Spleen (tissue), 7 donors: ENCODE measurements at regions not wholly inside any gene's neighbourhood (a gene's known extent, or its start where the extent isn't known, plus 50 kb on each side); places are given as distances from the start of the nearest gene placed in this dataset.

Source experiments
- CTCF ChIP-seq, 11 experiments: fragments of 200-600 bp in 7 of 11; fragments of 450-650 bp in 4 of 11; sonication (generic) in 4 of 11; IDR thresholded peaks in 8 of 11; conservative IDR thresholded peaks in 3 of 11; 1 replicate in 7 of 11; 2 replicates in 4 of 11; pipeline versions ENCODE4 v1.4.0 to v1.8.0; 2016 to 2021; ENCODE audit warnings: antibody characterized with exemption in 11 of 11, inconsistent platforms in 4 of 11, mild to moderate bottlenecking in 1 of 11
- POLR2A ChIP-seq, 3 donors: fragments of 450-650 bp; IDR thresholded peaks; one replicate each; pipeline ENCODE4 v1.5.1; 2017; ENCODE audit warnings: antibody characterized with exemption in 3 of 3, mild to moderate bottlenecking in 1 of 3
- POLR2AphosphoS5 ChIP-seq, 3 donors: sonication (generic); formaldehyde crosslinking; IDR thresholded peaks; one replicate each; pipeline ENCODE4 v1.5.1; 2017; ENCODE audit warnings: antibody characterized with exemption in 3 of 3
- donor health status: DM: no; HTN: no; CAD: no; lungs with moderate emphysema.
- donor health status: DM: no; HTN: no; CAD: no.
- donor health status: DM: no; HTN: no; CAD: no.

- TF ChIP-seq CTCF (IDR thresholded peaks at IDR 0.05 in 8 of 11, conservative IDR thresholded peaks at IDR 0.05 in 3 of 11): no peak
- no peak for TF ChIP-seq POLR2A (IDR thresholded peaks at IDR 0.05)
- TF ChIP-seq POLR2AphosphoS5 (IDR thresholded peaks at IDR 0.05): no peak
These were observed 280.0 kb upstream of the NRG3 start for GRCh38 chr10:81594991-81595390.
